ENCODE measurements at regions not wholly inside any gene's neighbourhood (a gene's known extent, or its start where the extent isn't known, plus 50 kb on each side); places are given as distances from the start of the nearest gene placed in this dataset.

- peaks cover 31% of the 10 kb centered on the region for H3K36me3 ChIP-seq (ENCODE audit: control insufficient read depth, low read length)
- peaks cover 100% of the 10 kb centered on the region for H3K4me1 ChIP-seq (ENCODE audit: control insufficient read depth, low read length)
- H3F3A ChIP-seq (ENCODE audit: control insufficient read depth, insufficient read depth): peaks cover 94% of the 10 kb centered on the region
- H3K4me3 ChIP-seq (ENCODE audit: low read length): peak overlapping the region; percentile 65
- H3K9me2 ChIP-seq (replicated peaks; ENCODE audit: control insufficient read depth, low read length): no peaks in the 10 kb centered on the region
- H3K79me2 ChIP-seq (ENCODE audit: control insufficient read depth, low read length): peaks cover 4% of the 10 kb centered on the region
- H3K27ac ChIP-seq (ENCODE audit: low read depth, low read length): peak overlapping the region; percentile 99
- TF ChIP-seq, protein P1, sequence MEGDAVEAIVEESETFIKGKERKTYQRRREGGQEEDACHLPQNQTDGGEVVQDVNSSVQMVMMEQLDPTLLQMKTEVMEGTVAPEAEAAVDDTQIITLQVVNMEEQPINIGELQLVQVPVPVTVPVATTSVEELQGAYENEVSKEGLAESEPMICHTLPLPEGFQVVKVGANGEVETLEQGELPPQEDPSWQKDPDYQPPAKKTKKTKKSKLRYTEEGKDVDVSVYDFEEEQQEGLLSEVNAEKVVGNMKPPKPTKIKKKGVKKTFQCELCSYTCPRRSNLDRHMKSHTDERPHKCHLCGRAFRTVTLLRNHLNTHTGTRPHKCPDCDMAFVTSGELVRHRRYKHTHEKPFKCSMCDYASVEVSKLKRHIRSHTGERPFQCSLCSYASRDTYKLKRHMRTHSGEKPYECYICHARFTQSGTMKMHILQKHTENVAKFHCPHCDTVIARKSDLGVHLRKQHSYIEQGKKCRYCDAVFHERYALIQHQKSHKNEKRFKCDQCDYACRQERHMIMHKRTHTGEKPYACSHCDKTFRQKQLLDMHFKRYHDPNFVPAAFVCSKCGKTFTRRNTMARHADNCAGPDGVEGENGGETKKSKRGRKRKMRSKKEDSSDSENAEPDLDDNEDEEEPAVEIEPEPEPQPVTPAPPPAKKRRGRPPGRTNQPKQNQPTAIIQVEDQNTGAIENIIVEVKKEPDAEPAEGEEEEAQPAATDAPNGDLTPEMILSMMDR (IDR thresholded peaks at IDR 0.05; ENCODE audit: low read depth, low read length, poor library complexity, severe bottlenecking): no peak
- no peak for TF ChIP-seq EZH2phosphoT487 (IDR thresholded peaks at IDR 0.05; ENCODE audit: borderline replicate concordance, low read length)
- no peaks in the 10 kb centered on the region for H3K27me3 ChIP-seq (ENCODE audit: control insufficient read depth, low read length)
- peak overlapping the region; percentile 80 for H3K4me2 ChIP-seq (ENCODE audit: low read length)
- peaks cover 9% of the 10 kb centered on the region for H3K9me3 ChIP-seq (ENCODE audit: control insufficient read depth, insufficient read depth, low read length)
- no peaks in the 10 kb centered on the region for H4K20me1 ChIP-seq (ENCODE audit: control insufficient read depth, insufficient read depth, low read depth, low read length)
Measured at GRCh38 chr3:187978433-187979011, 175.4 kb upstream of the LPP start.

DNA sequence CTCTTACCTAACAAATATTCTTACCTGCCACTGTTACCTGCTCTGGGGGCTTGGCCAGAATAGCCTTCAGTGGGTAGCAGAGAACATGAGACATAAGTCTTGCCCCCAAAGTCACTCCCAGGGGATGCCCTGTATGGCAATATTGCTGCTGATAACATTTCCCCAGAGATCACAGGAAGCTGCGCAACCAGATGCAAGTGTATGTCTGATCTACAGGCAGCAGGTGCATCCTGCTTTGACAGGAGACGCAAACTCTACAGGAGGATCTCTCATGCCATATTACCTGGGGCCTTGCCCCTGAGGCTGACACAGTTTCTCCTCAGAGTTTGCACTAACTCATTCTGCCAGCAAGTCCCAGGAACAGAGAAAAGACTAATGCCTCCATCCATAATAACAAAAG, 174.4 kb upstream of the LPP start:
- Histone ChIP-seq H4K20me1 (ENCODE audit: control insufficient read depth, insufficient read depth, low read depth, low read length) (no peaks in the 10 kb centered on the region), H3K9me3 (ENCODE audit: control insufficient read depth, insufficient read depth, low read length) (peaks cover 9% of the 10 kb centered on the region), H3K9me2 (replicated peaks; ENCODE audit: control insufficient read depth, low read length) (no peaks in the 10 kb centered on the region), H3K4me2 (ENCODE audit: low read length) (peak overlapping the region; percentile 80), H3K27me3 (ENCODE audit: control insufficient read depth, low read length) (no peaks in the 10 kb centered on the region), H3F3A (ENCODE audit: control insufficient read depth, insufficient read depth) (peaks cover 84% of the 10 kb centered on the region), H3K27ac (ENCODE audit: low read depth, low read length) (peak overlapping the region; percentile 99), H3K79me2 (ENCODE audit: control insufficient read depth, low read length) (no peaks in the 10 kb centered on the region), H3K36me3 (ENCODE audit: control insufficient read depth, low read length) (peaks cover 28% of the 10 kb centered on the region), H3K4me3 (ENCODE audit: low read length) (peak overlapping the region; percentile 65), H3K4me1 (ENCODE audit: control insufficient read depth, low read length) (peaks cover 100% of the 10 kb centered on the region)
- no peak for TF ChIP-seq EZH2phosphoT487 (IDR thresholded peaks at IDR 0.05; ENCODE audit: borderline replicate concordance, low read length)
- TF ChIP-seq, protein P1 (IDR thresholded peaks at IDR 0.05; ENCODE audit: low read depth, low read length, poor library complexity, severe bottlenecking): no peak

DNA sequence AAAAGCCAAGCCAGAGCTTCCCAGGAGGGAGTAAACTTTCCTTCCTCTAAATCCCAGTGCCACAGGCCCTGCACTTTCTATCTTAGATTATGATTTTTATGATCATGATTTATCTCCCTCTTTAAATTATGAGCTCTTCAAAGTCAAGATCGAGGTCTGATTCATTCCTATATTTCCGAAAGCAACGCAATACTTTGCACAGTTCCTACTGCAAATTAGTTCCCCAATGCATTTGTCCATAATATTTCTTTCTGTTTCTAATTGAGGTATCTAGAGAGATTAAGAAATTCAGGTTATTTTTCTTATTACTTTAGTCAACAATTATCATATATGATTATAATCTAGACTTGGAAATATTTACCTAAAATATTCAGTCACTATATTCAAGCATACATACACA, 173.1 kb upstream of the LPP start:
- H3K4me1 ChIP-seq (ENCODE audit: control insufficient read depth, low read length): peaks cover 100% of the 10 kb centered on the region
- no peaks in the 10 kb centered on the region for H3K27me3 ChIP-seq (ENCODE audit: control insufficient read depth, low read length)
- H4K20me1 ChIP-seq (ENCODE audit: control insufficient read depth, insufficient read depth, low read depth, low read length): no peaks in the 10 kb centered on the region
- peak overlapping the region; percentile 65 for H3K4me3 ChIP-seq (ENCODE audit: low read length)
- TF ChIP-seq, protein P1 (IDR thresholded peaks at IDR 0.05; ENCODE audit: low read depth, low read length, poor library complexity, severe bottlenecking): no peak
- TF ChIP-seq EZH2phosphoT487 (IDR thresholded peaks at IDR 0.05; ENCODE audit: borderline replicate concordance, low read length): no peak
- H3K36me3 ChIP-seq (ENCODE audit: control insufficient read depth, low read length): peaks cover 25% of the 10 kb centered on the region
- peaks cover 9% of the 10 kb centered on the region for H3K9me3 ChIP-seq (ENCODE audit: control insufficient read depth, insufficient read depth, low read length)
- H3K4me2 ChIP-seq (ENCODE audit: low read length): peak overlapping the region; percentile 80
- H3K27ac ChIP-seq (ENCODE audit: low read depth, low read length): peak overlapping the region; percentile 99
- H3F3A ChIP-seq (ENCODE audit: control insufficient read depth, insufficient read depth): peaks cover 73% of the 10 kb centered on the region
- H3K79me2 ChIP-seq (ENCODE audit: control insufficient read depth, low read length): no peaks in the 10 kb centered on the region
- H3K9me2 ChIP-seq (replicated peaks; ENCODE audit: control insufficient read depth, low read length): no peaks in the 10 kb centered on the region
